GM12892 (cell line): ENCODE measurements at regions not wholly inside any gene's neighbourhood (a gene's known extent, or its start where the extent isn't known, plus 50 kb on each side); places are given as distances from the start of the nearest gene placed in this dataset.

Experiments used
- POLR2A ChIP-seq: IDR thresholded peaks from 2 replicates; pipeline ENCODE4 v1.6.1; 2011; ENCODE audit warnings: low read depth, low read length, control low read depth
- TAF1 ChIP-seq: IDR thresholded peaks from 2 replicates; pipeline ENCODE4 v1.6.1; 2011; ENCODE audit warnings: low read depth, mild to moderate bottlenecking, control low read depth, low read length, borderline replicate concordance

- TF ChIP-seq POLR2A: no peak
- no peak for TF ChIP-seq TAF1
These were observed 883.3 kb upstream of the CNTN5 start for GRCh38 chr11:98137437-98137836.
